GM12891 (cell line): ENCODE measurements at regions not wholly inside any gene's neighbourhood (a gene's known extent, or its start where the extent isn't known, plus 50 kb on each side); places are given as distances from the start of the nearest gene placed in this dataset.

Experiments
- POLR2A ChIP-seq: IDR thresholded peaks from 2 replicates; pipeline ENCODE4 v1.6.1; 2011; ENCODE audit warnings: low read depth, low read length, control low read depth
- TAF1 ChIP-seq: IDR thresholded peaks from 2 replicates; pipeline ENCODE4 v1.6.1; 2011; ENCODE audit warnings: low read depth, low read length, control low read depth

DNA sequence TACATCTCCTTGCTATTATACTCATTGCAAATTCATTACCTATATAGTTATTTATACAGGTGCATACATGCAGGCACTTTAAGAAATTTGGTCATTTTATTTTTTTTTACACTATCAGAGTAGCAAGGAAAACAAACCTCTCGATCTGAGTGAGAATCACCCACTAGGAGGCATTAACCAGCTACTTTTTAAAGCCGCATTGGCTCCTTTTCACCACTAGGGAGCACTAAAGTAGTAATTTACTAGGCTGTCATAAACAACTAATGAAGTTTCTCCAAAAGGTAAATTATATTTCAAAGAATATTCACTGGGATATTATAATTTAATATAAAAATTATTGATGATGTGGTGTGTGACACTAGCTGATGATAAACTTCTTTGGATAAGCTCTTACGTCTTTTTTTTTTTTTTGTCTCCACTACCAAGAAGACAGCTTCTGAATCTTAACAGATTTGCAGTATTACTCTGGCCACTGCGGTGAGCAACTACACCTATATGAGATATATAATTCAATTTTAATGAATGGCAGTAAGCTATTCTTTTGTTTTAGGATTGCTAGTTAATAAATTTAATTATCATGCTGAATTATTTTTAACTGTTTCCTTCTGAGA lies 101.9 kb downstream of the NOL4 start:
- TF ChIP-seq POLR2A (no peak), TAF1 (no peak)
